ENCODE measurements at regions not wholly inside any gene's neighbourhood (a gene's known extent, or its start where the extent isn't known, plus 50 kb on each side); places are given as distances from the start of the nearest gene placed in this dataset.

- H3K9ac ChIP-seq, result no peak overlapping the region
- DNase-seq, result no peak
- H3K4me2 ChIP-seq (ENCODE audit: unreplicated experiment), result no peak overlapping the region
- H3K27ac ChIP-seq, result no peak overlapping the region
- H3F3A ChIP-seq (ENCODE audit: insufficient read depth), result no peaks in the 10 kb centered on the region
- no peaks in the 10 kb centered on the region for H3K79me2 ChIP-seq (ENCODE audit: insufficient read depth)
- H3K36me3 ChIP-seq (ENCODE audit: low read depth), result no peaks in the 10 kb centered on the region
- H4K20me1 ChIP-seq (ENCODE audit: insufficient read depth), result no peaks in the 10 kb centered on the region
- no peak overlapping the region for H2AFZ ChIP-seq
- no peaks in the 10 kb centered on the region for H3K4me1 ChIP-seq (ENCODE audit: insufficient read depth)
- no peaks in the 10 kb centered on the region for H3K9me3 ChIP-seq (ENCODE audit: low read depth)
- no peak overlapping the region for H3K4me3 ChIP-seq
- no peaks in the 10 kb centered on the region for H3K27me3 ChIP-seq (replicated peaks; ENCODE audit: insufficient read depth)
- H3K9me2 ChIP-seq (ENCODE audit: insufficient read depth), result no peaks in the 10 kb centered on the region
- in situ Hi-C loops (cut with MboI), result no loop called here
- TF ChIP-seq EZH2phosphoT487 (IDR thresholded peaks at IDR 0.05; ENCODE audit: insufficient read depth, low read depth) (no peak), EZH2 (IDR thresholded peaks at IDR 0.05; ENCODE audit: insufficient read depth, poor library complexity, severe bottlenecking) (no peak)
- WGBS, 2 experiments (ENCODE audit: low coverage in 1 of 2, low lambda C conversion rate in 2 of 2, missing lambda C conversion rate in 2 of 2), result 38 to 39% methylated on average over 3 of the region's 3 CpGs
Measured at GRCh38 chr4:33551244-33551643, 2693.1 kb downstream of the ARAP2 start.

GRCh38 chr4:33561259-33561658, 2683.1 kb downstream of the ARAP2 start:
- TF ChIP-seq EZH2phosphoT487 (IDR thresholded peaks at IDR 0.05; ENCODE audit: insufficient read depth, low read depth) (no peak), EZH2 (IDR thresholded peaks at IDR 0.05; ENCODE audit: insufficient read depth, poor library complexity, severe bottlenecking) (no peak)

GRCh38 chr4:33566649-33567048, 2677.7 kb downstream of the ARAP2 start:
- no peak overlapping the region for H3K9ac ChIP-seq
- WGBS, 2 experiments (ENCODE audit: low coverage in 1 of 2, low lambda C conversion rate in 2 of 2, missing lambda C conversion rate in 2 of 2), result 68 to 84% methylated on average over 2 of the region's 2 CpGs

More at GRCh38 chr4:33561259-33561658, 2683.1 kb downstream of the ARAP2 start:
- DNase-seq, result no peak
- Histone ChIP-seq H3K36me3 (ENCODE audit: low read depth) (no peaks in the 10 kb centered on the region), H3K79me2 (ENCODE audit: insufficient read depth) (no peaks in the 10 kb centered on the region), H3K27me3 (replicated peaks; ENCODE audit: insufficient read depth) (no peaks in the 10 kb centered on the region), H3K9ac (no peak overlapping the region), H3K9me2 (ENCODE audit: insufficient read depth) (no peaks in the 10 kb centered on the region), H2AFZ (no peak overlapping the region), H3K4me3 (no peak overlapping the region), H3K27ac (no peak overlapping the region), H3F3A (ENCODE audit: insufficient read depth) (no peaks in the 10 kb centered on the region), H3K4me2 (ENCODE audit: unreplicated experiment) (no peak overlapping the region), H3K9me3 (ENCODE audit: low read depth) (no peaks in the 10 kb centered on the region), H3K4me1 (ENCODE audit: insufficient read depth) (no peaks in the 10 kb centered on the region), H4K20me1 (ENCODE audit: insufficient read depth) (no peaks in the 10 kb centered on the region)
- 41 to 48% methylated on average over 2 of the region's 2 CpGs for WGBS, 2 experiments (ENCODE audit: low coverage in 1 of 2, low lambda C conversion rate in 2 of 2, missing lambda C conversion rate in 2 of 2)
- in situ Hi-C loops (cut with MboI), result no loop called here

GRCh38 chr4:33577791-33578190, 2666.5 kb downstream of the ARAP2 start:
- no peak overlapping the region for H2AFZ ChIP-seq
- no peak overlapping the region for H3K4me3 ChIP-seq
- 20% methylated on average over 6 of the region's 6 CpGs for WGBS, 2 experiments (ENCODE audit: low coverage in 1 of 2, low lambda C conversion rate in 2 of 2, missing lambda C conversion rate in 2 of 2)
- H3K27me3 ChIP-seq (replicated peaks; ENCODE audit: insufficient read depth), result no peaks in the 10 kb centered on the region
- H3K27ac ChIP-seq, result no peak overlapping the region
- in situ Hi-C loops (cut with MboI), result no loop called here
- H3K79me2 ChIP-seq (ENCODE audit: insufficient read depth), result no peaks in the 10 kb centered on the region
- no peaks in the 10 kb centered on the region for H3K9me3 ChIP-seq (ENCODE audit: low read depth)
- H3K9ac ChIP-seq, result no peak overlapping the region
- no peaks in the 10 kb centered on the region for H3F3A ChIP-seq (ENCODE audit: insufficient read depth)
- no peaks in the 10 kb centered on the region for H3K9me2 ChIP-seq (ENCODE audit: insufficient read depth)
- DNase-seq, result no peak
- no peaks in the 10 kb centered on the region for H3K36me3 ChIP-seq (ENCODE audit: low read depth)
- H3K4me2 ChIP-seq (ENCODE audit: unreplicated experiment), result no peak overlapping the region
- H3K4me1 ChIP-seq (ENCODE audit: insufficient read depth), result no peaks in the 10 kb centered on the region
- no peaks in the 10 kb centered on the region for H4K20me1 ChIP-seq (ENCODE audit: insufficient read depth)
- TF ChIP-seq EZH2 (IDR thresholded peaks at IDR 0.05; ENCODE audit: insufficient read depth, poor library complexity, severe bottlenecking), result no peak
- TF ChIP-seq EZH2phosphoT487 (IDR thresholded peaks at IDR 0.05; ENCODE audit: insufficient read depth, low read depth), result no peak

More at GRCh38 chr4:33566649-33567048, 2677.7 kb downstream of the ARAP2 start:
- DNase-seq, result no peak
- H3K9me3 ChIP-seq (ENCODE audit: low read depth), result no peaks in the 10 kb centered on the region
- no peaks in the 10 kb centered on the region for H3F3A ChIP-seq (ENCODE audit: insufficient read depth)
- no peak overlapping the region for H3K4me2 ChIP-seq (ENCODE audit: unreplicated experiment)
- H2AFZ ChIP-seq, result no peak overlapping the region
- no peaks in the 10 kb centered on the region for H4K20me1 ChIP-seq (ENCODE audit: insufficient read depth)
- no peaks in the 10 kb centered on the region for H3K4me1 ChIP-seq (ENCODE audit: insufficient read depth)
- in situ Hi-C loops (cut with MboI), result no loop called here
- no peaks in the 10 kb centered on the region for H3K9me2 ChIP-seq (ENCODE audit: insufficient read depth)
- no peaks in the 10 kb centered on the region for H3K79me2 ChIP-seq (ENCODE audit: insufficient read depth)
- no peaks in the 10 kb centered on the region for H3K27me3 ChIP-seq (replicated peaks; ENCODE audit: insufficient read depth)
- TF ChIP-seq EZH2phosphoT487 (IDR thresholded peaks at IDR 0.05; ENCODE audit: insufficient read depth, low read depth), result no peak
- TF ChIP-seq EZH2 (IDR thresholded peaks at IDR 0.05; ENCODE audit: insufficient read depth, poor library complexity, severe bottlenecking), result no peak
- no peak overlapping the region for H3K27ac ChIP-seq
- no peaks in the 10 kb centered on the region for H3K36me3 ChIP-seq (ENCODE audit: low read depth)
- H3K4me3 ChIP-seq, result no peak overlapping the region

GRCh38 chr4:33579951-33580350, 2664.4 kb downstream of the ARAP2 start:
- in situ Hi-C loops (cut with MboI), result no loop called here
- Histone ChIP-seq H3K27ac (no peak overlapping the region), H3K9me2 (ENCODE audit: insufficient read depth) (no peaks in the 10 kb centered on the region)

More at GRCh38 chr4:33579951-33580350, 2664.4 kb downstream of the ARAP2 start:
- WGBS, 2 experiments (ENCODE audit: low coverage in 1 of 2, low lambda C conversion rate in 2 of 2, missing lambda C conversion rate in 2 of 2), result 10 to 24% methylated on average over 3 of the region's 3 CpGs
- H3K4me1 ChIP-seq (ENCODE audit: insufficient read depth), result no peaks in the 10 kb centered on the region
- H3K9ac ChIP-seq, result no peak overlapping the region
- H3F3A ChIP-seq (ENCODE audit: insufficient read depth), result no peaks in the 10 kb centered on the region
- no peaks in the 10 kb centered on the region for H3K27me3 ChIP-seq (replicated peaks; ENCODE audit: insufficient read depth)
- no peak overlapping the region for H3K4me2 ChIP-seq (ENCODE audit: unreplicated experiment)
- no peaks in the 10 kb centered on the region for H4K20me1 ChIP-seq (ENCODE audit: insufficient read depth)
- H3K79me2 ChIP-seq (ENCODE audit: insufficient read depth), result no peaks in the 10 kb centered on the region
- no peaks in the 10 kb centered on the region for H3K36me3 ChIP-seq (ENCODE audit: low read depth)
- H3K9me3 ChIP-seq (ENCODE audit: low read depth), result no peaks in the 10 kb centered on the region
- no peak overlapping the region for H2AFZ ChIP-seq
- DNase-seq, result no peak
- TF ChIP-seq EZH2phosphoT487 (IDR thresholded peaks at IDR 0.05; ENCODE audit: insufficient read depth, low read depth) (no peak), EZH2 (IDR thresholded peaks at IDR 0.05; ENCODE audit: insufficient read depth, poor library complexity, severe bottlenecking) (no peak)
- H3K4me3 ChIP-seq, result no peak overlapping the region
